Myocyte (in vitro differentiated cells): ENCODE measurements at regions not wholly inside any gene's neighbourhood (a gene's known extent, or its start where the extent isn't known, plus 50 kb on each side); places are given as distances from the start of the nearest gene placed in this dataset.
A peak's percentile ranks its signal among the peaks of the same experiment; 100 is the strongest.
"Not testable (repeated sequence)": the region's sequence is repeated elsewhere in the genome, so short reads cannot be mapped to it uniquely, and the experiment has no call there.

Source experiments
- DNase-seq: peaks from one replicate; pipeline ENCODE4 v3.0.0-alpha.2; 2012; ENCODE audit warnings: low read depth

DNA sequence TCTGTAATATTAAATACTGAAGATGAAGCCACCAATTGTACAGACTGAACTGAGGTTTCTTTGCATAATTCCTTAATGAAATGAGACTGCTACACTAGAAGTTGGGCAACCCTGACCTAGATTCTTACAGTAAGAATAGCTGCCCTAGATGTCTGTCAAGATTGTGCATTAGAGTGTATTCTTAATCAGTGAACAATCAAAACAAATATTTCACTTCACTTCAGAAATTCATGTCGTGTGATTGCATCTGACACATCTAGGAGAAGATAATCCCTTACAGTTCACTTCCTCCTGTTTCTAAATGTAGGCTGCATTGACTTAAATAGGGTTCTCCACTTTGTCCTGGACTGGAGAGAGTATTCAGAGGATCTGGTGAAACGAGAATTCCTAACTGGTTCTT is 283.1 kb downstream of the HNRNPD start:
- DNase-seq, result no peak

DNA sequence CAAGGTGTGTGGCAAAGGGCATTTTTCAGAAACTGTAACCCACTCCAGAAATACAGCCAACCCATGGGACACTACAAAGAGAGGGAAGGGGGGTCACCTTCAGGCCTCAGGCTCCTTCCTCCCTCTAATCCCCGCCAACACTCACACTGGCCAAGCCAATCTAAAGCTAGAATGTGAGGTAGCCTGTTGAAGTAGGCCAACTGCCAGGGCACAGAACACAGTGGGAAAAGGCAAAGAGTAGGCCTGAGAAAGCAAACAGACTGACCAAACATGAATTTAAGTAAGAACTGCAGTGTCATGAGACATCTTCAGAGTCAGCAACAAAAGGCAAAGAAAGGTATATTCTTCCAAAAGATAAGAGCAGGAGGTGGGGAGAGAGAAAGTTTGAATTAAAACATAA is 289.0 kb downstream of the HNRNPD start:
- no peak for DNase-seq

DNA sequence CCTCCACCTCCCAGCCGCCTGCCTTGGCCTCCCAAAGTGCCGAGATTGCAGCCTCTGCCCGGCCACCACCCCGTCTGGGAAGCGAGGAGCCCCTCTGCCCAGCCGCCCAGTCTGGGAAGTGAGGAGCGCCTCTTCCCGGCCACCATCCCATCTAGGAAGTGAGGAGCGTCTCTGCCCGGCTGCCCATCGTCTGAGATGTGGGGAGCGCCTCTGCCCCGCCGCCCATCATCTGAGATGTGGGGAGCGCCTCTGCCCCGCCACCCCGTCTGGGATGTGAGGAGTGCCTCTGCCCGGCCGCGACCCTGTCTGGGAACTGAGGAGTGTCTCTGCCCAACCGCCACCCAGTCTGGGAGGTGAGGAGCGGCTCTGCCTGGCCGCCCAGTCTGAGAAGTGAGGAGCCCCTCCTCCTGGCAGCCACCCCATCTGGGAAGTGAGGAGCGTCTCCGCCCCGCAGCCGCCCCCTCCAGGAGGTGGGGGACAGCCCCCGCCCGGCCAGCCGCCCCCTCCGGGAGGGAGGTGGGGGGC is 296.3 kb downstream of the HNRNPD start:
- not testable (repeated sequence) for DNase-seq

DNA sequence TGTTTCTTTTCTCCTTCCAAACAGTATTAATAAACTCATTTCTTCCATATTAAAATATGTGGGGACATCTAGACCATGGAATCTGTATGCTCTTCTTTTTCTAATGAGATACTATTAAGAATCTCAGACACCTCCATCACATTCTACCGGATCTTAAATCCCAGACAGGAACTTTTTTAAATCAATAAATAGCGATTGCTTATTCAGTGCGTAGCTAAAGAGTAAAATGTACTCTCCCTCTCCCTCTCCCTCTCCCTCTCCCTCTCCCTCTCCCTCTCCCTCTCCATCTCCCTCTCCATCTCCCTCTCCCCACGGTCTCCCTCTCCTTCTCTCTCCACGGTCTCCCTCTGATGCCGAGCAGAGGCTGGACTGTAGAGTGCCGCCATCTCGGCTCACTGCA is 297.0 kb downstream of the HNRNPD start:
- no peak for DNase-seq

DNA sequence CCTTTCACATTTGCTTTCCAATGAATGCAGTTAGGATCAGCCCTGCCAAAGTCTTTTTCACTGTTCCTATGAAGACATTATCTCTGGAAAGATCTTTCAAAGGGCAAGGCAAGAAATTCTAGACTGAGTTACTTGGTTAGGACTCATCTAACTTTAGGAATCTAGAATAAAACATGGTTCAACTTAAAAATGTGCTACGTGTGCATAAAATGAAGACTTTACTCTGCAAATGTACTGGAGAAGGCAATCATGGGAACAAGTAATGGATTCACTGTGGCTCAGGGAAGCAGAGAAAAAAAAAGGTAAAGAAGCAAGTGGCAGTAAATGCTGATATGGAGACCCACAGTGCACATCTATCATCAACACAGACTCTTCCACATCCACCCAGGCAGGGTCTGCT is 297.4 kb downstream of the HNRNPD start:
- DNase-seq, result no peak

DNA sequence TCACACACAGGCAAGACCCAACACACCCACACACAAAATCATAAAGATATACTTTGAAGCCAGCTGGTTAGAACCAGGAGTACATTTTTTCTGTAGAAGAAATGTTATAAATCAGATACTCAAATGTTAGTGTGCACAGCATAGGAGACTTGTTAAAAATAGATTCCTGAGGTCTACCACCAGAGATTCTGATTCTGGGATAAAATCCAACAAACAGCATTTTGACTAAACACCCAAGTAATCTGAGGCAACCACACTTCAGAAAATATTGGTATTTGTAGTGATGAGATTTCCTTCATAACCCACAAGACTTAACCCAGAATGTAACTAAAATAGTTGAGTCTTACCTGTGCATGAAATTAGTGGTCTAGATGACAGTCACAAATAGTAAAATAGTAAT is 301.8 kb downstream of the HNRNPD start:
- no peak for DNase-seq

DNA sequence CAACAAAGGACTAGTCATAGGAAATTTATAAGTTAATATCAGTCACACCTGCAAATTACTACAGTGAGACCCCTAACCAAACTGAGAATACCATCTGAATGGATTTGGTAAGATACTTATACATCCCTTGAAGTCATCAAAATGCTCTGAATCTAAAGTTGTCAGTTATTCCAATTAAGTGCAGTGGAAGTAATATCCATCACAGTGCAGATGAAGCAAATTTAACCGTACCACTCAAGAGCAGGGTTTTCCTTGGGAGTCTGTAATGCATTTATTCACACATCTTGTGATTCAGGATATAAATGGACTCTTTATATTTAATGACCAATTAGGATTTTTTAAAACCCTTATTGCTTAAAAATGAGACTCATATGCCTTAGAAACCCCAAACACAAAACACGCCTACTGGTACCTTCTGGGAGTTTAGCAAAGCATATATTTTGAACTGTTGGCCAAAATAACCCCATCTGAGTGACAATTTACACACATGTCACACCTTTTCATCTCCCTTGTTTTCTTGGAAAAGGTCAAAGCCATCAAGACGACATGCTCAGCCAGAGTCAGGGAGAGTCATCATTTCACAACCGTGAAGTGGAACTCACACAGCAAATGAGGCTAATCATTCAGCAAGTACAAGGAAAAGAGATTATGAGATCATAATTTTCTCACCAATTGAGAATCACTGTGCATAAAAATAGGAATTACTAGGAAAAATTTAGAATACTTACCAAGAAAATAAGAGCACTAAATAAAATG is 303.7 kb downstream of the HNRNPD start:
- no peak for DNase-seq

DNA sequence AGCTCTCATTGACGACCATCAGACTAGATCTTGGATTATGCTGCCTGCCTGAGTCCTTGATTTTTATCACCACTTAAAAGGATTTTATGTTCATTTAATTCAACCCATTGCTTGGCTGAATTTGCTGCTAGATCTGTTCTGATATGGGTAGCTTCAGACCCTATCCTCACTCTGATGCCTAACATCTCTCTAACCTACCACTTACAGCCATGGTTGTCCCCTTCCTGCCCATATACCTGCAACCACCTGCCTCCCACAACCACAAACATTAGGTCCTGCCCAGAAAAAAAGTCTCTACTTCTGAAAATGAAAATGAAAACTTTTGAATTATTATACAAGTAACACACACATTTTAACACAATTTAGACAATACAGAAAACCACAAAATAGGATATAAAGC is 310.8 kb downstream of the HNRNPD start:
- DNase-seq, result no peak

DNA sequence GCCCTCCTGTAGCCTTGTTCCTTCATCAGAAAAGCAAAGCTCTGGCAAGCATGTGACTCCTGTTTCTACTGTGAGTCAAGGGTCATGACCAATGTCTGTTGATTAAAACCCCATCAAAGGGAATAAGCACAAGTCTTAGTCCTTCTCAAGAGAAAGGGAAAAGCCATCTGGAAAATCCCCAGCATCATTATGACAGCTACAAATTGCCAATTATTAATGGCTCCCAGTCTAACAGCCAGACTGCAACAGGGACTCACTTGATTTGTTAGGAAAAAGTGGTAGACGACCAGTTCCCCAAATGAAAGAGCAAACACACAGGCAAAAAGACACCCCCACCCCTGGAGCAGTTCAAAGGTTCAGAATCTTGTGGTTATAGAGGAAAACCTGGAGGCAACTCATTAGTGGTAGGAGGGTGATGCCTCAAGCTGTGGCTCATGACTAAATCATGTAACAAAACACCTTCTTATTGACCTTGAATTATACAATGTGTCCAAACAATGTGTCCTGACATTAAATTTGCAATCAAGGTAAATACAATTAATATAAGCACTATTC is 315.7 kb downstream of the HNRNPD start:
- no peak for DNase-seq

DNA sequence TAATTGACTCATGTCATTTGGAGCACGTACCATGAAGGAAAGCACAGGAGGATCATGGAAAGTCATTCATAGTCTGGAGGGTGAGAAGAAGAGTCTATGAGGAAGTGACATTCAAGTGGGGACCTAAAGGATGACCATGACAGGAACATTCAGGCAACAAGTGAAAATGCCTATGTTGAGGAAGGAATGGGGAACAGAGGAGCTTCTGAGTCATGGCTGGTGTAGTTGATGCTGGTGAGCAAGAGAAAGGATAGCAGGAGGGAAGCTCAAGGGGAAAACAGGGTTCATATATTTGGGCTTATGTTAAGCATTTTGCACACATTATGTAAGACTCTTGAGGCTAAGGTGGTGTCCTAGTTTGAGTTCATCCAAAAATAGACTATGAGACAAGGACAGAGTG is 318.6 kb downstream of the HNRNPD start:
- DNase-seq, result no peak

DNA sequence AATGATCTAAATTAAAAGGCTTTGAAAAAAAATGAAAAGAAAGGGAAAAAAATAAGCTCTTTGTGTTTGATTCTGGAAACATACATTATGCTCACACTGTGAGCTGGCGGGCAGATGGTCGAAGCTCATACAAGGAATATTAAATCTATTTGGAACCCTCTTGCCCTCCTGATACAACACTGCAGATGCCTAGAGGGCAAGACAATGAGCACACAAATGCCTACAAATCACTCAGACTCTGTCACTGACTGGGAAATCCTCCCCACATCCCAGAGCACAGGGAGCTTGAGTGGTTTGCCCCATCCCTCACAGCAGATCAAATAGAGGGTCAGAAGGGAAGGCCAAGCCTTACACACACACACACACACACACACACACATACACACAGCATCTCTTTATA is 320.4 kb downstream of the HNRNPD start:
- no peak for DNase-seq

DNA sequence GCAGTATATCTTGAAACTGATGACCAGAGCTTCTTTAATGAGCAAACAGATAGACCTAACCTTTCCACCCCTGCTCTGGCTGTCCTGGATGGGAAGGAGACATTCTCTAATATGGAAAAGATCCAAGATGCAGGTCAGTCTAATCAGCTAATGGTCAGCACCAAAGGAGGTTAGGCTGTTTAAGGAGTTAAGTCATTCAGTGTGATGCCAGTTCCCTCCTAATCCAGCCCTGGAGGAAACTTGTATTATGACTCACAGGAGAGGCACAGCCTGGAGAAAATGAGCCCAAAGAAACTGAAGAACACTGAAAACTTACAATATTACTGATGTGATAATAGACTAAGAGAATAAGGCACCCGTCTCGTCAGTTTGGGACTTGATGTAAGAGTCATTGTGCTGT is 323.0 kb downstream of the HNRNPD start:
- no peak for DNase-seq

DNA sequence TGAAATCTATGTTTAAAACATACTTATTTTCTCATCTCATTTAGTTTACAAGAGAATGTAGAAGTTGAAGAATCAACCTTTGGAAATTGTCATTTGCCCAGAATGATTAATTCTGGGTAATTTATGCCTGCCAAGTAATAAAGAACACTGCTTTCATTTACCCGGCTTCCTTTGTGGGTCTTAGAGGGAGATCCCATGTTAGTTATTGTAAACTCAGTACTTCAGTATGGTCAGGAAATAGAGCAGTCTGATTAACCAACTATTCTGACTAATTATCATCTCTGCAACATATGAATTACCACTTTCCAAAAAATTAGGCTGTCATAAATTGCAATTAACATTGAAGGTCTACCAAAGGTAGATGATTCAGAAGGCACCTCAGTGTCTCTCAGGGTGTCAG is 324.5 kb downstream of the HNRNPD start:
- DNase-seq, result no peak

DNA sequence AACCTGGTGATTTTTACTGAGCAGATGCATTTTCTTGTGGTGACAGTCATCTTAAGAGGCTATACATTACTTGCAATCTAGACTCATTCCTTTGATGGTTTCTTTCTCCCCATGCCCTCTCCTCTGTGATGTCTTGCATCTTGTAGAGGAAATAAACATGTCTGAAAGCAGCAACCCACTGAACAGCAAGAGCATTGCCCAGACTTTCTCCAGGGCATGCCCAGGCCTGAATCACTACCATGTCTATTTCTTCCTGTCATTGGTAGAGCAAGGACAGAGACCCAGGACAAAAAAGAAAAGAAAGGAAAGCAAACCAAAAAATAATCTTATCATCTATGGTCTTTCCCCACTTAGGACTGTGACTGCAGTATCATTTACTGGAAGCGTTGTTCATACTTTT is 326.1 kb downstream of the HNRNPD start:
- DNase-seq, result no peak

DNA sequence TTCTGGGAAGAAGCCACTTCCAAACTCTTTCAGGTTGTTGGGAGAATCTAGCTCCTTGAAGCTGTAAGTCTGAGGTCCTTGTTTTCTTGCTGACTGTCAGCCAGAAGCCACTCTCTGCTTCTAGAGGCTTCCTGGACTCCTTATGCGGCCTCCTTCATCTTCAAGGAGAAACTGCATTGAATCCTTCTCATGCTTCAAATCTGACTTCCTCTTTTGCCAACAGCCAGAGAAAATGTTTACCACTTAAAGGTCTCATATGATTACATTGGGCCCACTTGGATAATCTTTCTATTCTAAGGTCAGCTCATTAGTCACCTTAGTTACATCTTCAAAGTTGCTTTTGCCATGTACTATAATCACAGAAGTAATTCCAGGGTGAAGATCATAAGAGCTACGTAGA is 327.0 kb downstream of the HNRNPD start:
- DNase-seq, result no peak

DNA sequence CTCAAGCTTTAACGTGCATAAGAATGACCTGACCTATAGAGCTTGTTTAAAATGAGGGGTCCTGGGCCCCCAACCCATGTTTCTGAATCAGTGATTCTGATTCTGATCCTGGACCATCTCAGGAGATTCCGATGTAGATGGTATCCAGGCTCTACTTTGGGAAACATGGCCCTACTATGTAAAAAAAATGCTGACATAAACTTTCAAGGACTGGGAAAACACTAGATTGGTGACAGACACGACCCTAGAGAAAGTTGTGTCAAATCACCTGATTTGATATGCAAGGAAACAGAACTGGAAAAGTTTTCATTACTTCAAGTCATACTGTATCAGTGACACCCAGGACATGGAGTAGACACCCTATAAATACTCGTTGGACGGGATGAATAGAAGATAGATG is 328.5 kb downstream of the HNRNPD start:
- no peak for DNase-seq

DNA sequence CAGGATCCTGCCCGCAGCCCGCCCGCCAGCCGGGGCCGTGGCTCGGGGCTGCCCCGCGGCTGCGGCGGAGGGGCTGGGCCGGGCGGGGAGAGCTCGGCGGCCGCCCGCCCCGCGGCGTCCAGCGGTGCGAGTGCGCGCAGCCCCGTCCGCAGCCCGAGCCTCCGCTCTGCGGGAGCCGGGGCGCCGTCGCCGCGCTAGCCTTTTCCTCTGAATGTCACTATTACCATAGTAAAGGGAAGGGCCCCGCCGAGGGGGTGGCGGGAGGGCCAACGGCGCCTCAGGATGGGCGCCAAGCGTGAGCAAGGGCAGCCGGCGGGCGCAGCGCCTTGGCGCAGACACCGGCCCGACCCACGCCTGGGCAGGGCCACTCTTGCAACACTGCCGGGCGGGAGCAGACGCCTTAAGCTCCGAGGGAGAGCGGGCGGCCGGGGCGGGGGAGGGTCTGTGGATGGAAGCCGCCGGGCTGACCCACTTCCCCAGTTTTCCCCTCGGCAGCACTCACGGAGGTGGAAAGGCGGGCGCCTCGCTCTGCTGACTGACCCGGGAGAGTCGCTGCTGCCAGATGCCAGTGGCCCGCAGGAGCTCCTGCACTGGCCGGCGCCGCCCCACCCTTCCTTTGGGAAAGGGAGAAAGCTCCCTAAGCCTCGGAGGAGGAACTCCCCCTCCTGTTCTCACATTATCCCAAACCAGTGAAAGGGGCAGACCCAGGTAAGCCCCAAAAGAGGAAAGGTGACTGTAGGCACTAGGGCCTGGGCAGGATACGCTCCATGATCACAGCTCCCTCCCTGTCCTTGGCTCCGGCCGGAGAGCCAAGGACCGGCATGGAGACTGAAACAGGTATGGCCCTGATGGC is 329.4 kb downstream of the HNRNPD start:
- peak; percentile 14 for DNase-seq

DNA sequence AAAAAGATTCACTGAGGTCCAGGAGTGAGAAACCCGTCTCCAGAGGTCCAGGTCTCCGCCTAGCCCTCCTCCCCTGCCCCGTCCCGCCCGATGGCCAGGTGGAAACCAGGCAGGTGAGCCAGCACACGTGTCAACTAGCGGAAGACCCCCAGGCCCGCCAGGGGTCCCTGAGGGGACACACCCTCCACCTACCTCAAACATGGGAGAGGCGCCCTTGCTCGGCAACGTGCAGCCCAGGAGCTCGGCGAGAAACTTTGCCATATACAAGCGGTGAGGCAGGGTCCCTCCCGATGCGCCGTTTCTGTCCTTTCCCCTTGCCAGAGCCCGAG is 330.0 kb downstream of the HNRNPD start:
- no peak for DNase-seq

DNA sequence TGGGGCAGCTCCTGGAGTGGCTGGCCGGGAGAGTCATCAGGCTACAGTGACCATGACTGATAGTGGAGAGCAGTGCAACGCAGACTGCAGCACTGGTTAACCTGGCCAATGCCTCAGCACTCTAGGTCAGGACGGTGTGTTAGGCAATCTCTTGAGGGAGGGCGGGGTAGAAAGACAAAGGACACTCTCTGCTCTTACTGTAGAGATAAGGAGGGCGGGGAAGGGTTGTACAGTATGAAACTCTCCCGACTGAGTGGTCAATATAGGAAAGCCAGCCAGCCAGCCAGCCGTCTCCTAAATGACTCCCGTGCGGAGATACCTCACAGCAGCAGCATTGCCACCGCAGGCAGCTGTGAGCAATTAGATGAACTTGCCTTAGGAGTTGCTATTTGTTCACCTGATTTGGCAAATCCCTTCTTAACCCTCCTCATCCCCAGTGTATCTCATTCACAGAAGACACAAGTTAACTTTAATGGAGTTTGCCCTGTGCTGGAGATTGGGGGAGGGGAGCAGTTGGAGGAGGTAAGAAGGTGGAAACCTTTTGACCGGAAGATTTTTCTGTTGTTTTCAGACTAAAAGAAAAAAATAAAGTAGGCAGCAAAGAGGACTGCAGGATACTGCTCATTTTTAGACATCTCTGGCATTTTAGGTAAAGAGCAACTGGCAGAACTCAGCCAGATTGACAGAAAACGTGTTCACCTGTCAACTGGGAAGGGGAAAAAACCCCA is 330.5 kb downstream of the HNRNPD start:
- no peak for DNase-seq

DNA sequence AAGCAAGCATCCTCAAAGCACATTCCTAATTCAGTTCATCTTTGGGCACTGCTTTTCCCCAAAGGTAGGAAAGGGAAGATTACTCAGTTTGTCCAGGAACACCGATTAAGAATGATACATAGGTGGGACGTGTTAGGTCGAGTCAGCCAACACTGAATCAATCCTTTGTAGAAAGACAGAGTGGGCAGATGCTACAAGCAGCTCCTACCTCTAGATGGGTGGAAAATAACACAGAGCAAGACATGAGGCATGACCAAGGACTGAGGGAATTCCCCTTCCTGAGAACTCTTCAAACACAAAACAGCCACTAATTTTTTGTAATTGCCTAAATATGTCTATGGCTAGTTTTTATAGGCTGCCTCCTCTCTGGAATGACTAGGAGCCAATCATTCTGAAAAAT is 331.7 kb downstream of the HNRNPD start:
- DNase-seq, result no peak

DNA sequence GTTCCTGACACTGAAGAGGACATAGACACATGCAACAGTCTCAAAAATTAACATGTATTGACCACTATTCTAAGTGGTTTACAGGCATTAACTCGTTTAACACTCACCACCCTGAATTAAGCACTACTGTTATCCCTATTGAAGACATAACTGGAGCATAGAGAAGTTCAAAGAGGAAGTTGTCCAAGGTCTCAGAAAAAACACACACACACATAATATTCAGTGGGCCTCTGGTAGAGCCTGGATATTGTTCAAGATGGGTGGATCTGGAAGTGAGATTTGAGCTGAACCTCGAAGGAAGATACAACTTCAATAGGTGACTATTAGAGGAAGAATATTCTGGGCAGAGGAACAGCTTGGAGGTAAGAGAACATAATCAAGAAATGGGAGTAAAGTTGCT is 334.9 kb downstream of the HNRNPD start:
- DNase-seq, result no peak

DNA sequence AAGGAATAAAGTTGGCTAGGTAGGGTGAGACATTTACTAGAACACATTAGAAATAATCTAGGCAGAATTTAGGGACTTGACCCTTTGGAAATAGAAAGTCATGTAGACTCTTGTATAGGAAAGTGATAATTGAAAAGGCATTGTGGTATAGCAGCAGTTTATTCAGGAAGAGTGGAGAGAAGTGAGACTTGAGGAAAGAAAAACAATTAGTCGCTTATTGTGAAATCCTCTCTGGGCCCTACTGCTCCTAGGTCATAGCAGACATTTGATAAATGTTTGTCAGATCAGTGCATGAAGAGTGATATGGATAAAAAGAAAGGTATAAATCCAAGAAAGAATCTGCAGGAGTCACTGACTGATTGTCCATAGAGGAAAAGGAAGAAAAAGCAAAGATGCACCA is 337.6 kb downstream of the HNRNPD start:
- no peak for DNase-seq
